ENCODE measurements at regions not wholly inside any gene's neighbourhood (a gene's known extent, or its start where the extent isn't known, plus 50 kb on each side); places are given as distances from the start of the nearest gene placed in this dataset.
A peak's percentile ranks its signal among the peaks of the same experiment; 100 is the strongest.

DNA sequence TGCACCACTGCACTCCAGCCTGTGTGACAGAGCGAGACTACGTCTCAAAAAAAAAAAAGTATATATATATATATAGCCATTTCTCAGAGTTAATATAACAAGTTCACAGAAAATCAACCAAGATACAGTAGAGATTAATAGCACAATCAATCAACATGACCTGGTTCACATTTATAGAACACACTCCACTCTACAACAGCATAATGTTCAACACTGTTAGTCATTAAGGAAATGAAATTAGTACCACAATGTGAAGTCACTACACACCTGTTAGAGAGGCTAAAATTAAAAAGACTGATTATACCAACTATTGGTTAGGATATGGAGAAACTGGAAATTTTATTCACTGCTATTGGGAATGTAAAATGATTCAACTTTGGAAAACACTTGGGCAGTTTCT lies 387.7 kb downstream of the QKI start:
- DNase-seq, result no peak
- CTCF ChIA-PET, result no interaction called here
- Mint-ChIP-seq H3K4me1 (no peaks in the 10 kb centered on the region), H3K36me3 (ENCODE audit: low read depth) (no peaks in the 10 kb centered on the region), H3K9me3 (peaks cover 2% of the 10 kb centered on the region), H3K4me3 (no peak overlapping the region), H3K27ac (no peak overlapping the region), H3K27me3 (peaks cover 6% of the 10 kb centered on the region)
- POLR2A ChIA-PET, result no interaction called here

DNA sequence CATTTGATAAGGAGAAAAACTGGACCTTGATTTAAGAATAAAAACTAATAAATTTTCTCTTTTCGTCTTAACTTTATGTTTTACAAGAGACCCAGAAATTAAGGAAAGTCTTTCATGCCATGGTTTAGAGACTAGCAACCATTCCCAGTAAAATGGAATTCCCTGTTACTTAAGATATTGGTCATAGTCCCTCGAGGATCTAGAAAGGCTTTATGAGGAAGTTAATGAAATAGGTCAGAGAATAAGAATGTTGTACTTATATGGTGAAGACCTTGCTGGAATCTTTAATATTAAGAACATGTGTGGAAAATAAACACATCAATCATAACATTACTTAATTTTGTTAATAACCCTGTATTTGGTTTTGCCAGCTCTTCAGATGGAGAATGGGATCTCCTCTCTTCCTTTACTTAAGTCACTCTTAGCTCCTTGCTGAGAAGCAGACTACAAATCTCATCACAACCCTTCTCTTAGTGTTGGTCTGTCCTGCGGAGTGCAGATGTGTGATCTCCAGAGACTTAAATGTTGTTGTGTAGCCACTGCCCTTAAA lies 382.9 kb downstream of the QKI start:
- CTCF ChIA-PET, result no interaction called here

DNA sequence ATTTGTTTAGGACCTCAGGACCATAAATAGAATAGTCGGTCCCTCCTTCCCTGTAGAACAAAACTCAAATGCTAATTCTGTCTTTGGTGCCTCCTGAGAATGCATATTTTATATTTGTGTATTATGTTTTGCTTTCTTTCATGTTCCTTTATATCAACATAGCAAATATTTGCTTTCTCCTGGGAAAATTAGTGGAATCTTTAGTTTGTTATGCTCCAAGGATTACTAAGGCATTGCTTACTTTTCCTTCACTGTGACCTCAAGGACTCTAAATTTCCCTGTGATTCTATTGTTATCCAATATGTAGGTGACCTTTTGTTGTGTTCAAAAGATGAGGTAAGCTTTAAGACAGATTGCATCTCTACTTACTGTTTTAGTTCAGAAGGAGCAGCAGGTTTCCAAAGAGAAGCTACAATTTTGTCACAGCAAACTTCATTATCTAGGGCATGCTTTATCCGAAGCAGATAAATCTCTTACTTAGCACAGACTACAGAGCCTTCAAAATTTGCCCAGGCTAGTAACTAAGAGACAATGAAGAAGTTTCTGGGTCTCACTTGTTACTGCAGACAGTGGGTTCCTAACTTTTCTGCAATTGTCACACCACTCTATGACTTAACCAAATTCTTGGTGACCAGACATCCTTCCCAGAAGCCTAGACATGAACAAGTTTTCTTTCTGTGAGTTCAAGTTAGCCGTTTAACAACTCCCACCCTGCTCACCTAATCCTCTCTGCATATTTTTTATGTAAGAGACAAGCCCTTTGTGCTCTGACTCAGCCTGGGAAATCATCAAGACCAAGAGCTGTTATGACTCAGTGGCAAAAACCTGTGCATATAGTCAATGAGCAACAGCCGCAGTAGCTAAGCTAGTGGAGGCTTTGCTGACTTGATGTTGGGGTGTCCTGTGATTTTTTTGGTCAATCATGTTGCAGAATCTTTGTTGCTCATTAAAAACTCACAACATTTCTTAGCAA lies 378.8 kb downstream of the QKI start:
- peaks cover 9% of the 10 kb centered on the region for H3K27me3 Mint-ChIP-seq
- H3K9me3 Mint-ChIP-seq, result no peaks in the 10 kb centered on the region
- peaks cover 5% of the 10 kb centered on the region for H3K4me1 Mint-ChIP-seq
- CTCF ChIA-PET, result no interaction called here
- H3K4me3 Mint-ChIP-seq, result no peak overlapping the region
- no peak for DNase-seq
- no peak overlapping the region for H3K27ac Mint-ChIP-seq
- no peaks in the 10 kb centered on the region for H3K36me3 Mint-ChIP-seq (ENCODE audit: low read depth)
- POLR2A ChIA-PET, result no interaction called here

More for the DNA sequence above, 382.9 kb downstream of the QKI start:
- Mint-ChIP-seq H3K4me3 (no peak overlapping the region), H3K27ac (no peak overlapping the region), H3K27me3 (peaks cover 7% of the 10 kb centered on the region), H3K9me3 (peaks cover 2% of the 10 kb centered on the region), H3K36me3 (ENCODE audit: low read depth) (no peaks in the 10 kb centered on the region), H3K4me1 (no peaks in the 10 kb centered on the region)
- POLR2A ChIA-PET, result no interaction called here
- no peak for DNase-seq

DNA sequence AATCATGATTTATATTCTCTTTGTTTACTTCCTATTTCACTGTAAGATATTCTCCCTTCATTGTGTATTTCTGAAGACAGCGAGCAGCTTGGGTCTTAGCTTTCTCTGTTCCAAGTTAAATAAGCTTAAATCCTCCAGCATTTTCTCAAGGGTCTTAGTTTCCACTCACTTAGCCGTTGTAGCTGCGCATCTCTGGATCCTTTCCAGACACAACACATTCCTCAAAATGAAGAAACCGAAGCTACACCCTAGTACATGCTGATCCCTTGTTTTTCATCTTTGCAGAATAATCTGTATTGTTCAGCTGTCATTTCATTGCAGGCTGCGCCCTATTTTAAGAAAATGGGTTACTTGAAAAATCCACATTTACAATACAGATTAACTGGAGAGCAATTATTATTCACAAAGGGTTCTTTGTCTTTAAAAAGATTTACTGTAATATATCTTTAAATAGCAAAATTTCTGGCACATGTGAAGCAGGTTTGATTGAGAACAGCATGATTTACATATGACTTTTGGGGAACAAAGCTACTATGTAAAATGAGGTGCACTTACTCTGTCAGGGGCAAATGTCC lies 375.8 kb downstream of the QKI start:
- no peak for DNase-seq
- no peaks in the 10 kb centered on the region for H3K36me3 Mint-ChIP-seq (ENCODE audit: low read depth)
- ChIA-PET CTCF (no interaction called here), POLR2A (no interaction called here)
- H3K27me3 Mint-ChIP-seq, result peaks cover 7% of the 10 kb centered on the region
- no peak overlapping the region for H3K27ac Mint-ChIP-seq
- peaks cover 23% of the 10 kb centered on the region for H3K4me1 Mint-ChIP-seq
- H3K4me3 Mint-ChIP-seq, result no peak overlapping the region
- no peaks in the 10 kb centered on the region for H3K9me3 Mint-ChIP-seq

DNA sequence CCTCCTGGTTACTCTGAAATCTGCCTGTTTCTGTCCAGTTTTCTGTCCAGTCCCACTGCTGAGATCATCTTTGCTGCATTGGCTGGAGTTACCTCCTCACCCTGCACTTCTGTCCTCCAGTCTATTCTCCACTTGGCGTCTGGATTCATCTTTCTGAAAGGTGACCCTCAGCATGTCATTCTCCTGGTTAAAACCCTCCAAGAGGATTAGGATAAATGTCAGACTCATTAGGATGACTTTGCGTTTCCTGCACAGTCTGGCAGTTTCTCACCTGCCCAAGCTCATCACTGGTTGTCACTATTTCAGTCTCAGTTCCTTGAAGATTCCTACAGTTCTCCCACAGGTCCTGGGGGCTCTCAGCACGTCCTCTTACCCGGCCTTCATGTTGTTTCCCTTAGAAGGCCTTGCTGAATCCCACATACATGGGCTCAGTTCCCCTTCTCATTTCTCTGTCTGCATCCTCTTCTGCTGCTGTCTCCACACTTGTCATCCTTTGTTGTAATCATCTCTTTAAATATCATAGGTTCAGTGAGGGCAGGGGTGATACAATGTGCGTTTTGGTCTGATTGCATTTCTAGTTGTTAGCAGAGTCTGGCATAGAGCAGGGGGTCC lies 374.8 kb downstream of the QKI start:
- no peak overlapping the region for H3K4me3 Mint-ChIP-seq
- no peaks in the 10 kb centered on the region for H3K9me3 Mint-ChIP-seq
- H3K27ac Mint-ChIP-seq, result no peak overlapping the region
- peaks cover 7% of the 10 kb centered on the region for H3K27me3 Mint-ChIP-seq
- no peak for DNase-seq
- ChIA-PET POLR2A (no interaction called here), CTCF (no interaction called here)
- H3K36me3 Mint-ChIP-seq (ENCODE audit: low read depth), result no peaks in the 10 kb centered on the region
- peaks cover 23% of the 10 kb centered on the region for H3K4me1 Mint-ChIP-seq

DNA sequence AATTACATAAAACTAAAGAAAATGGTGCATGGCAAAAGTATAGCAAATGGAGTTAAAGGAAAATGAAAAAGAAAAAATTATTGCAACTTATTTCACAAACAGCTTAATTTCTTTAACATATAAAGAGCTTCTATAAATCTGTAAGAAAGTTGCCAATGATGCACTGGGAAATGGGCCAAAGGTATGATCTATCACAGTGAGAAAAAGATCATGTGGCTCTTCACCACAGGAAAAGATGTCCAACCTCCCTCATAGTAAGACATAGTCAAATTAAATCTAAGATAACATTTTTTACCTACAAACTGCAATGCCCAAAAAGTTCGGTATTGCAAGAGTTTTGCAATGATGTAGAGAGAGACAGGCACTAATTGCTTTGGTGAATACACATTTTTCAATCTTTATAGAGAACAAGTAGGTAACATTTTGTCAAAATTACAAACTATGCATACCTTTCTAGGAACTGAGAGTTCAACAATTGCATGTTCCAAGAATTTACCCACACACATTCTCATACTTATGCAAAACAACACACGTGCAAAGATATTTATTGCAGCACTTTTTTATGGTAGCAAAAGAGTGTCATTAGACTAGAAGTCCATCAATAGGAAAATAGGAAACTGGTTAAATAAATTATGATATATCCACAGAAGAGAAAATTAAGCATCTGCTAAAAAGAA lies 372.6 kb downstream of the QKI start:
- Mint-ChIP-seq H3K9me3 (no peaks in the 10 kb centered on the region), H3K4me1 (peaks cover 32% of the 10 kb centered on the region), H3K27ac (no peak overlapping the region), H3K36me3 (ENCODE audit: low read depth) (no peaks in the 10 kb centered on the region), H3K27me3 (peaks cover 7% of the 10 kb centered on the region), H3K4me3 (no peak overlapping the region)
- POLR2A ChIA-PET, result interaction anchor here (0.5 kb wide), 1 partner anchor 340 kb away, joined by 3 read pairs; no protein-coding TSS in a partner anchor
- DNase-seq, result no peak
- CTCF ChIA-PET, result no interaction called here

DNA sequence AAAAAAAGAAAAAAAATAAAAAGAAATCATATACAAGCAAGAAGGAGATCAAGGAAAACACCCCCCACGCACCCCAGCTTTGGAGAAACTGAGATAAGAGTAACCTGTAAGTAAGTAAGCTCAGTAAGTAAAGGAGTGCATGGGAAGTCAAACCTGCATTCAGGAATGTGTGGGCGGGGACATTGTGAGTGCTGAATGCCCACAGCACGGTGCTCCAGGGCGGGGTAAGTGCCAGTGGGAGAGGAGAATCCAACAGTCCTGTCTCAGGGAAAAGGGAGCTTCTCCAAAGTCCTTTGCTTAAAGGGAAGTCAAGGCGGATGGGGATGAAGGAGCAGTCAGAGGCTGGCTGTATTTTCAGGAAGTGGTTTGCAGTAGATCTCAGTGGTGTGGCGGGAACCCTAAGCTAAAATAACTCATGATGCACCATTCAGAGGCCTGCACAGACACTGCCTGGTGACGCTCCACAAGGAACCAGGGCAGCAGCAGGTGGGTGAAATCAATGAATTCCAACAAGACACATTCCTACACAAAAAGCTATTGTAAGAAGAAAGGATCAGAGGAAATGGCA lies 368.0 kb downstream of the QKI start:
- Mint-ChIP-seq H3K27me3 (peaks cover 10% of the 10 kb centered on the region), H3K4me3 (no peak overlapping the region), H3K9me3 (no peaks in the 10 kb centered on the region), H3K36me3 (ENCODE audit: low read depth) (no peaks in the 10 kb centered on the region), H3K27ac (peak overlapping the region; percentile 34), H3K4me1 (peaks cover 22% of the 10 kb centered on the region)
- no peak for DNase-seq
- ChIA-PET POLR2A (interaction anchor here (0.7 to 1.0 kb wide), 2 partner anchors 16 to 31 kb away, joined by 3 read pairs; no protein-coding TSS in a partner anchor), CTCF (no interaction called here)

DNA sequence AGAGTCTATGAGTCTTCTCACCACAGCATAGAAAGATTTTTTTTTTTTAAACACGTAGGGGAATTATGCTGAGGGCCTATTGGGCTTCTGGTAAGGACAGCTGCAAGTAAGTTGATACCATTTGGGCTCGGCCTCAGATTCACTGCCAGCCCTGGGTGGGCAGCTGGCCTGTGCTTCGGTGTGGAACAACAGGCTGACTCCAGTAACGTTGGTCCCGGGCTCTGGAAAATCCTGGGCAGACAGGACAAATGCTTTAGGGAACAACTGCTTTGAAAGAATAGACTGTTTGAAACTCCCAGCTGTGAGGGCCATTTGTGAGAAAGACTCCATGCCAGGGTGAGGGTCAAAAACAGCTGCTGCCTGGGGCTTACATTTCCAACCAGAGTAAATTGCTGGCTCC lies 366.5 kb downstream of the QKI start:
- Mint-ChIP-seq H3K27ac (no peak overlapping the region), H3K4me3 (no peak overlapping the region), H3K36me3 (ENCODE audit: low read depth) (no peaks in the 10 kb centered on the region), H3K27me3 (peaks cover 10% of the 10 kb centered on the region), H3K4me1 (peaks cover 11% of the 10 kb centered on the region), H3K9me3 (no peaks in the 10 kb centered on the region)
- ChIA-PET POLR2A (no interaction called here), CTCF (no interaction called here)
- no peak for DNase-seq

DNA sequence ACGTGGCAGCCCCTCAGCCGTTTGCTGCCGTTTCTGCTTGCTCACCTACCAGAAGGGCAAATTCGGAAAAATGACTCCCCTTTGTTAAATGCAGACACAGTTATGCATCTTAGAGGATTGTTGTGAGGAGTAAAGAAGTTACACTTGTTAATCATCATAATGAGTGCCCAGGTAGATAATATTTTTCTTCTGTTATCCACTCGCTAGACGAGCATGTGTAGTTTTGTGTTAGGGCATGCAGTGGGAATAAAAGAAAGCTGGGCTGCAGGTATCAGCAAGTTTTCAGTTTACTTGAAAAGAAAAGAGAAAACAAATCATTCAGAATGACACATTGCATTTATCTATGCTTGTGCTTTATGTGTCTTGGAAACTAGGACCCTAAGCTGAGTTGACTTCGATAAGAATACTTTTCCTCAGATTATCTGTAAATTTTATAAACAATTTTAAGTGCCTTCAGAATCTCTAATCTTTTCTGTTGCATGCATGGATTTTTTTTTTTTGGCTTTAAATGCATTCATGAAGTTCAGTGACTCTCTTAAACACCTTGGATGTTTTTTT lies 365.3 kb downstream of the QKI start:
- no peaks in the 10 kb centered on the region for H3K9me3 Mint-ChIP-seq
- no peak overlapping the region for H3K4me3 Mint-ChIP-seq
- no peak for DNase-seq
- peaks cover 9% of the 10 kb centered on the region for H3K4me1 Mint-ChIP-seq
- H3K27ac Mint-ChIP-seq, result no peak overlapping the region
- ChIA-PET CTCF (no interaction called here), POLR2A (no interaction called here)
- no peaks in the 10 kb centered on the region for H3K36me3 Mint-ChIP-seq (ENCODE audit: low read depth)
- peaks cover 10% of the 10 kb centered on the region for H3K27me3 Mint-ChIP-seq

DNA sequence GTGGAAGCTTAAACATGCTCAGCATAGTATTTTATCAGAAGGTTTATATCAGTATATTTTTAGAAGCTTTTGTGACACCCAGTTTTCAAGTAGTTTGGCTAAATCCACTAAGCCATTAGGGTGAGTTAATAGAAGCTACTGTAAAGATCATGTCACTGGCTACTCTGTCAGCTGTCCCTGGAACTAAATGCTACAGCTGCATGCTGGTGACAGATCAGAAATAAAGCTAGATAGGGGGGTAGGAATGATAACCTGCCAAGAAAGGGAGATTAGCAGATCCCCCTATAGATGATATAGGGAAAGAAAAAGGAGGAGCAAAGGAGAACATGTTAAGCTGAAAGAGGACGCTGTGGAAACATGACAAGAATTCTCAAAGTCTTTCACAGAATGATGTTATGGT lies 363.2 kb downstream of the QKI start:
- no peaks in the 10 kb centered on the region for H3K9me3 Mint-ChIP-seq
- no peak overlapping the region for H3K27ac Mint-ChIP-seq
- H3K4me1 Mint-ChIP-seq, result peaks cover 4% of the 10 kb centered on the region
- no peak overlapping the region for H3K4me3 Mint-ChIP-seq
- no peaks in the 10 kb centered on the region for H3K36me3 Mint-ChIP-seq (ENCODE audit: low read depth)
- CTCF ChIA-PET, result no interaction called here
- DNase-seq, result no peak
- POLR2A ChIA-PET, result interaction anchor here (0.9 kb wide), 1 partner anchor 22 kb away, joined by 3 read pairs; no protein-coding TSS in a partner anchor
- H3K27me3 Mint-ChIP-seq, result peaks cover 13% of the 10 kb centered on the region

DNA sequence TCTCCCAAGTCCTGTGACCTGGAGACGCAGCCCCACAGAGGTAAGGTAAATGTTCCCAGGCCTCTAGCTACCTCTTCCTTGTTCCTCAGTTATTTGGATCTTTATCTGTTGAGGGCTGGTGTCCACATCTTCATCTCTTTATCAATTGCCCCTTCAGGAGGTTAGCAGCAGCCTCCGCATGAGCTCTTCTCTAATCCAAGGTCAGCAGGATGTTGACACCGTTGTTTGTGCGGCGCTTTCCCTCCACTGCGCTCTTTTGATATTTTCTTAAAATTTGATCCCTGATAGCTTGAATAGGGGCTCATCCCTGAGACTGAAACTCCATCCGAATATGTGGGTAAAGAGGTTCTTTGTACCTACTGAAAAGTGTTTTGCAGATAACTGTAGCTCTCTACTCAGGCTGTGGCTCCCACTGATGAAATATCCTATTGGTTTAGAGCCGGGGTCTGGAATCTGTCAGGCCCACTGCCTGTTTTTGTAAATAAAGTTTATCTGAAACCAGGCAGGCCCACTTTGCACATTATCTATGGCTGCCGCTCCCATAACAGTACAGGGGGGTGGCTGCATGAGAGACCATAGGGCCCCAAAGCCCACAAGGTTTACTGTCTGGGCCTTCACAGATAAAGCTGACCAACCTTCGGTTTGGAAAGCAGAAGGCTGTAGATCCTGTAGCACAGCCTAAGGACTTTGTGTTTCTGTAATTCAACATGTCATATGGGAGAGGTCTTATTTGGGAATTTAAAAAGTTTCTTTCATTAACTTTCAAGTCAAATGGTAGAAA lies 362.6 kb downstream of the QKI start:
- no peak overlapping the region for H3K27ac Mint-ChIP-seq
- POLR2A ChIA-PET, result interaction anchor here (0.9 kb wide), 1 partner anchor 21 kb away, joined by 3 read pairs; no protein-coding TSS in a partner anchor
- no peaks in the 10 kb centered on the region for H3K9me3 Mint-ChIP-seq
- H3K27me3 Mint-ChIP-seq, result peaks cover 13% of the 10 kb centered on the region
- no peaks in the 10 kb centered on the region for H3K36me3 Mint-ChIP-seq (ENCODE audit: low read depth)
- CTCF ChIA-PET, result no interaction called here
- no peaks in the 10 kb centered on the region for H3K4me1 Mint-ChIP-seq
- H3K4me3 Mint-ChIP-seq, result no peak overlapping the region
- no peak for DNase-seq
